GM18505 (cell line): ENCODE measurements at regions not wholly inside any gene's neighbourhood (a gene's known extent, or its start where the extent isn't known, plus 50 kb on each side); places are given as distances from the start of the nearest gene placed in this dataset.

Source experiments
- ATAC-seq: cut with Tn5 transposase; IDR thresholded peaks from one replicate; pipeline ENCODE4 v1.9.1; 2021; ENCODE audit not compliant: unreplicated experiment
- POLR2A ChIP-seq: IDR thresholded peaks from 4 replicates; pipeline ENCODE4 v1.6.1; 2011; ENCODE audit warnings: borderline replicate concordance; ENCODE audit not compliant: insufficient read depth, insufficient read length; ENCODE audit errors: extremely low read depth

- TF ChIP-seq POLR2A = no peak
- no peak for ATAC-seq
Measured at GRCh38 chr6:92589996-92590395, 829.4 kb downstream of the EPHA7 start.

GRCh38 chr6:92588148-92588547 lies 831.2 kb downstream of the EPHA7 start:
- ATAC-seq = no peak
- no peak for TF ChIP-seq POLR2A

GRCh38 chr6:92587525-92587924 lies 831.8 kb downstream of the EPHA7 start:
- TF ChIP-seq POLR2A = no peak
- ATAC-seq = no peak

GRCh38 chr6:92586236-92586977 lies 833.0 kb downstream of the EPHA7 start:
- TF ChIP-seq POLR2A = no peak
- ATAC-seq = no peak

- ATAC-seq = no peak
Measured at GRCh38 chr6:92582211-92582610, 837.1 kb downstream of the EPHA7 start.

GRCh38 chr6:92577077-92577719 lies 842.2 kb downstream of the EPHA7 start:
- ATAC-seq = no peak
- no peak for TF ChIP-seq POLR2A

More at GRCh38 chr6:92582211-92582610, 837.1 kb downstream of the EPHA7 start:
- TF ChIP-seq POLR2A = no peak

- no peak for TF ChIP-seq POLR2A
- no peak for ATAC-seq
Measured at GRCh38 chr6:92568541-92568940, 850.8 kb downstream of the EPHA7 start.

- ATAC-seq = no peak
Measured at GRCh38 chr6:92566632-92567031, 852.7 kb downstream of the EPHA7 start.

GRCh38 chr6:92564376-92564775 lies 855.0 kb downstream of the EPHA7 start:
- no peak for TF ChIP-seq POLR2A
- ATAC-seq = no peak

More at GRCh38 chr6:92566632-92567031, 852.7 kb downstream of the EPHA7 start:
- TF ChIP-seq POLR2A = no peak

- no peak for ATAC-seq
- TF ChIP-seq POLR2A = no peak
Measured at GRCh38 chr6:92559611-92560010, 859.7 kb downstream of the EPHA7 start.

- ATAC-seq = no peak
- TF ChIP-seq POLR2A = no peak
Measured at GRCh38 chr6:92559003-92559402, 860.4 kb downstream of the EPHA7 start.

GRCh38 chr6:92550501-92550900 lies 868.9 kb downstream of the EPHA7 start:
- no peak for TF ChIP-seq POLR2A
- ATAC-seq = no peak

GRCh38 chr6:92545861-92546260 lies 873.5 kb downstream of the EPHA7 start:
- no peak for ATAC-seq
- no peak for TF ChIP-seq POLR2A

- no peak for ATAC-seq
- TF ChIP-seq POLR2A = no peak
Measured at GRCh38 chr6:92541448-92542060, 877.8 kb downstream of the EPHA7 start.
